ENCODE measurements at regions not wholly inside any gene's neighbourhood (a gene's known extent, or its start where the extent isn't known, plus 50 kb on each side); places are given as distances from the start of the nearest gene placed in this dataset.

DNA sequence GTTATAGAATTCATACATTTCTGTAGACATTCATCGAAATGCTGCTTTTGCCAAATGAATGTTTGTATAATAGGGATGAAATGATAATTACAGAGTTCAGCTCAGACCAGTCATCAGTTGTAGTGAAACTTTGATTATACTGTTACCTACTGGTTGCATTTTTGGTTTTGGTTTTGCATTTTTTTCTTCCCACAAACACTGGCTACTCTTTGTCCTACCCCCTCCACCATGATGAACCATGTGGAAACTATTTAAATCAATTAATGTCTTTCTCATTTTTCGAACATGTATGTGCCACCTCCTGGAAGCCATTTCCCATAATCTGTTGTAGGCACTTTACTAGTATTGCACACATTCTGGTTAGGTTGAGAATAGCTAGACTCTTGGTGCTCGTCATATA lies 75.3 kb upstream of the MTNR1B start:
- Histone ChIP-seq H2BK15ac (ENCODE audit: low read depth, low read length) (no peak overlapping the region), H3K4me1 (ENCODE audit: insufficient read depth, low read length) (no peaks in the 10 kb centered on the region; the same call in 1 of the 2 replicates), H3K23me2 (ENCODE audit: insufficient read length, low read depth, low read length, poor library complexity, severe bottlenecking) (no peaks in the 10 kb centered on the region), H2AFZ (ENCODE audit: low read length) (no peak overlapping the region), H3K4me2 (ENCODE audit: insufficient read depth, insufficient read length, low read length) (no peak overlapping the region), H3K56ac (ENCODE audit: insufficient read length, low read depth, low read length) (no peak overlapping the region), H3K4ac (ENCODE audit: low read depth, low read length) (no peak overlapping the region), H3K9me3 (ENCODE audit: control insufficient read depth, low read depth, low read length) (no peaks in the 10 kb centered on the region), H4K5ac (ENCODE audit: insufficient read length, low read depth, low read length) (no peak overlapping the region), H2BK5ac (ENCODE audit: insufficient read length, low read length) (no peak overlapping the region), H3K23ac (ENCODE audit: insufficient read length, low read depth, low read length) (no peak overlapping the region), H3K27me3 (ENCODE audit: insufficient read depth, low read length) (no peaks in the 10 kb centered on the region), H2BK12ac (ENCODE audit: insufficient read length, low read depth, low read length) (no peak overlapping the region), H3K79me2 (ENCODE audit: insufficient read depth, low read length) (no peaks in the 10 kb centered on the region), H2BK120ac (ENCODE audit: low read depth, low read length, poor library complexity, severe bottlenecking) (no peak overlapping the region), H3K18ac (ENCODE audit: insufficient read length, low read depth, low read length) (no peak overlapping the region), H3K79me1 (ENCODE audit: insufficient read depth, low read depth, low read length, poor library complexity, severe bottlenecking) (no peaks in the 10 kb centered on the region), H3K27ac (ENCODE audit: insufficient read length, low read depth, low read length) (no peak overlapping the region), H3K14ac (ENCODE audit: insufficient read depth, low read length) (no peak overlapping the region), H4K91ac (ENCODE audit: insufficient read length, low read depth, low read length) (no peak overlapping the region), H4K20me1 (ENCODE audit: control insufficient read depth, insufficient read depth, insufficient read length) (no peaks in the 10 kb centered on the region), H2AK5ac (ENCODE audit: insufficient read length, low read length) (no peak overlapping the region), H3T11ph (ENCODE audit: low read length) (no peak overlapping the region), H2BK20ac (ENCODE audit: low read depth, low read length, poor library complexity, severe bottlenecking) (no peak overlapping the region), H4K8ac (replicated peaks; ENCODE audit: insufficient read length, low read depth, low read length) (no peak overlapping the region), H3K9ac (ENCODE audit: extremely low read depth, insufficient read length, low read length) (no peak overlapping the region)
- no peak for DNase-seq
- no CpG with 5 or more reads among the region's 3 CpGs for WGBS (ENCODE audit: extremely low coverage, insufficient read length, low lambda C conversion rate)
- Mint-ChIP-seq H3K27me3 (ENCODE audit: low read depth) (no peaks in the 10 kb centered on the region), H3K9me3 (no peaks in the 10 kb centered on the region), H3K27ac (no peak overlapping the region), H3K4me1 (no peaks in the 10 kb centered on the region), H3K4me3 (no peak overlapping the region), H3K36me3 (ENCODE audit: insufficient read depth in 1 of 3, low read depth in 3 of 3) (peaks cover 0 to 5% (median 0%) of the 10 kb centered on the region in 3 experiments; a peak in 2 of 7 replicates)
- TF ChIP-seq, protein P1, sequence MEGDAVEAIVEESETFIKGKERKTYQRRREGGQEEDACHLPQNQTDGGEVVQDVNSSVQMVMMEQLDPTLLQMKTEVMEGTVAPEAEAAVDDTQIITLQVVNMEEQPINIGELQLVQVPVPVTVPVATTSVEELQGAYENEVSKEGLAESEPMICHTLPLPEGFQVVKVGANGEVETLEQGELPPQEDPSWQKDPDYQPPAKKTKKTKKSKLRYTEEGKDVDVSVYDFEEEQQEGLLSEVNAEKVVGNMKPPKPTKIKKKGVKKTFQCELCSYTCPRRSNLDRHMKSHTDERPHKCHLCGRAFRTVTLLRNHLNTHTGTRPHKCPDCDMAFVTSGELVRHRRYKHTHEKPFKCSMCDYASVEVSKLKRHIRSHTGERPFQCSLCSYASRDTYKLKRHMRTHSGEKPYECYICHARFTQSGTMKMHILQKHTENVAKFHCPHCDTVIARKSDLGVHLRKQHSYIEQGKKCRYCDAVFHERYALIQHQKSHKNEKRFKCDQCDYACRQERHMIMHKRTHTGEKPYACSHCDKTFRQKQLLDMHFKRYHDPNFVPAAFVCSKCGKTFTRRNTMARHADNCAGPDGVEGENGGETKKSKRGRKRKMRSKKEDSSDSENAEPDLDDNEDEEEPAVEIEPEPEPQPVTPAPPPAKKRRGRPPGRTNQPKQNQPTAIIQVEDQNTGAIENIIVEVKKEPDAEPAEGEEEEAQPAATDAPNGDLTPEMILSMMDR (conservative IDR thresholded peaks at IDR 0.05) = no peak
